ENCODE measurements at regions not wholly inside any gene's neighbourhood (a gene's known extent, or its start where the extent isn't known, plus 50 kb on each side); places are given as distances from the start of the nearest gene placed in this dataset.

DNA sequence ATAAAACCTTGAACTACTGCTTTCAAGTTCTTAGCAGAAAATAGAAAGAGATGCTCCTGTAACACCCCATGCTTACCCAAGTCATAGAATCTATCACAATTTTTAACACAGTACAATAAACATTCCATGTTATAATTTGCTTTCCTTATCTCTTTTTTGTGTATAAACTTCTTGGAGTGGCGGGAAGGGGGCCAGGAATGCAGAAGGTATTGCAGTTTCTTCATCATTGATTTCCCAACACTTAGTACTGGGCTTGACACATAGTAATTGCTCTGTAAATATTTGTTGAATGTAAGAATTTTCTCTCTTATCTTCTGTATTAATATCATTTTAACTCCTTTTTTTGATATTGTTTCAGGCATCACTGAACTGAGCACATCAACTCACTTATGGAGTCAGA is 535.8 kb downstream of the KCTD12 start:
- Histone ChIP-seq H3K4me3 (no peak overlapping the region), H3K4me1 (no peaks in the 10 kb centered on the region), H3K27ac (no peak overlapping the region), H3K9me3 (no peaks in the 10 kb centered on the region), H3K36me3 (no peaks in the 10 kb centered on the region), H3K27me3 (no peaks in the 10 kb centered on the region)
- no peak for DNase-seq (ENCODE audit: low spot score in 2 of 2)
- 81 to 87% methylated on average over 1 of the region's 1 CpG for WGBS, 2 donors
- TF ChIP-seq POLR2A (IDR thresholded peaks at IDR 0.05) (no peak), EP300 (IDR thresholded peaks at IDR 0.05) (no peak)
- TF ChIP-seq, protein P1, sequence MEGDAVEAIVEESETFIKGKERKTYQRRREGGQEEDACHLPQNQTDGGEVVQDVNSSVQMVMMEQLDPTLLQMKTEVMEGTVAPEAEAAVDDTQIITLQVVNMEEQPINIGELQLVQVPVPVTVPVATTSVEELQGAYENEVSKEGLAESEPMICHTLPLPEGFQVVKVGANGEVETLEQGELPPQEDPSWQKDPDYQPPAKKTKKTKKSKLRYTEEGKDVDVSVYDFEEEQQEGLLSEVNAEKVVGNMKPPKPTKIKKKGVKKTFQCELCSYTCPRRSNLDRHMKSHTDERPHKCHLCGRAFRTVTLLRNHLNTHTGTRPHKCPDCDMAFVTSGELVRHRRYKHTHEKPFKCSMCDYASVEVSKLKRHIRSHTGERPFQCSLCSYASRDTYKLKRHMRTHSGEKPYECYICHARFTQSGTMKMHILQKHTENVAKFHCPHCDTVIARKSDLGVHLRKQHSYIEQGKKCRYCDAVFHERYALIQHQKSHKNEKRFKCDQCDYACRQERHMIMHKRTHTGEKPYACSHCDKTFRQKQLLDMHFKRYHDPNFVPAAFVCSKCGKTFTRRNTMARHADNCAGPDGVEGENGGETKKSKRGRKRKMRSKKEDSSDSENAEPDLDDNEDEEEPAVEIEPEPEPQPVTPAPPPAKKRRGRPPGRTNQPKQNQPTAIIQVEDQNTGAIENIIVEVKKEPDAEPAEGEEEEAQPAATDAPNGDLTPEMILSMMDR (IDR thresholded peaks at IDR 0.05) = no peak

DNA sequence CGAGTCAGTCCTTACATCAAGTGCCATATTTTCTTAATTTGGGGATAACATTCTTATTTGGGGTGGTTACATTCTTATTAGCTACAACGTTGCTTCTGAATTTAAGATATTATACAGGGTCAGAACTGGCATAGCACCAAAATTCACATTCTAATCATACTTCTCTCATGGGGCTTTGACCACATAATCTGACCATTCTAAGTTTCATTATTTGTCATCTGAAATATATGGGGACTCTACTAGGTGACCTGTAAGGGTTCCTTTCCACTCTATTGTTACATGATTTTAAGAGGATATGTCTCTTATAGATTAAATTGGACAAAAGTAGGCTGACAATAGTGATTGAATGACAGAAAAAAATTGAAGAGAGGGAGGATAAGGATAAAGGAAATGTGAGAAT is 536.5 kb downstream of the KCTD12 start:
- TF ChIP-seq POLR2A (IDR thresholded peaks at IDR 0.05) (no peak), EP300 (IDR thresholded peaks at IDR 0.05) (no peak)
- TF ChIP-seq, protein P1 (IDR thresholded peaks at IDR 0.05) = no peak

DNA sequence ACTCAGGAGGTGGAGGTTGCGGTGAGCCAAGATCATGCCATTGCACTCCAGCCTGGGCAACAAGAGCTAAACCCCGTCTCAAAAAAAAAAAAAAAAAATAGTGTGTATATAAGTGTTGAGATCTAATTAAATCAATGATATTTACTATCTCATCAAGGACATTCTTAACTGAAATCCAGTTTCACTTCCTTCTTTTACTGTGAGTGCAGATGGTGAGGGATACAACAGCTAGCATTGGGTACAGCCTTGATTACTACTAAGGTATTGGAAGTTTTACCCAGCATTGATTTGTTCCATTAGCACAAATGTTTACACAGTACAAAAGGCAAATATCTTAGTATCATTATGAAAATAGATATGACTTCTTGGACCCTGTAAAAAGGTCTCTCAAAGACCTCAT is 546.6 kb downstream of the KCTD12 start:
- H3K4me3 ChIP-seq = no peak overlapping the region
- H3K36me3 ChIP-seq = no peaks in the 10 kb centered on the region
- WGBS, 2 donors = 64 to 72% methylated on average over 2 of the region's 2 CpGs
- TF ChIP-seq, protein P1 (IDR thresholded peaks at IDR 0.05) = no peak
- TF ChIP-seq POLR2A (IDR thresholded peaks at IDR 0.05) (no peak), EP300 (IDR thresholded peaks at IDR 0.05) (no peak)
- no peaks in the 10 kb centered on the region for H3K9me3 ChIP-seq
- no peaks in the 10 kb centered on the region for H3K27me3 ChIP-seq
- no peak for DNase-seq (ENCODE audit: low spot score in 2 of 2)
- H3K4me1 ChIP-seq = no peaks in the 10 kb centered on the region
- no peak overlapping the region for H3K27ac ChIP-seq

More for the DNA sequence above, 536.5 kb downstream of the KCTD12 start:
- Histone ChIP-seq H3K4me1 (no peaks in the 10 kb centered on the region), H3K27me3 (no peaks in the 10 kb centered on the region), H3K9me3 (no peaks in the 10 kb centered on the region), H3K36me3 (no peaks in the 10 kb centered on the region), H3K27ac (no peak overlapping the region), H3K4me3 (no peak overlapping the region)
- WGBS, 2 donors = 62 to 65% methylated on average over 2 of the region's 2 CpGs
- DNase-seq (ENCODE audit: low spot score in 2 of 2) = no peak

DNA sequence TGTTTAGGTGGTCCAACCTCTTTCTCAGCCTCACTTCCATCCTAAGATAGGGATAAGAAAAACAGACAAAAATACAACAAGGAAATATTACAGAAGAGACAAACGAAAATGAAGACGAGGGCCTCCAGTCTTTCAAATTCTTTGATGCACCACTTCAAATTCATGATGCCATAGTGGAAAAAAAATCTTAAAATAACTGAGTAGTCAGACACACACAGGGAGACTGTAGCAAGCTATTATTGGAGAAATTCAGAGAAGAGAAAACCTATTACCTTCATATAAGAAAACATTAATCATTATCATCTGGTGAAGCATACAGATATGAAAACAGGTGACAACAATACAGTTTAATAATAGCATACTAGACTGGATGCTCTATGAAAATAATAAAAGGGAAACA is 548.2 kb downstream of the KCTD12 start:
- no peaks in the 10 kb centered on the region for H3K9me3 ChIP-seq
- no peak overlapping the region for H3K27ac ChIP-seq
- no peaks in the 10 kb centered on the region for H3K4me1 ChIP-seq
- no peak for TF ChIP-seq POLR2A (IDR thresholded peaks at IDR 0.05)
- TF ChIP-seq, protein P1 (IDR thresholded peaks at IDR 0.05) = no peak
- H3K36me3 ChIP-seq = no peaks in the 10 kb centered on the region
- 88 to 91% methylated on average over 2 of the region's 2 CpGs for WGBS, 2 donors
- H3K4me3 ChIP-seq = no peak overlapping the region
- H3K27me3 ChIP-seq = no peaks in the 10 kb centered on the region
- no peak for DNase-seq (ENCODE audit: low spot score in 2 of 2)

DNA sequence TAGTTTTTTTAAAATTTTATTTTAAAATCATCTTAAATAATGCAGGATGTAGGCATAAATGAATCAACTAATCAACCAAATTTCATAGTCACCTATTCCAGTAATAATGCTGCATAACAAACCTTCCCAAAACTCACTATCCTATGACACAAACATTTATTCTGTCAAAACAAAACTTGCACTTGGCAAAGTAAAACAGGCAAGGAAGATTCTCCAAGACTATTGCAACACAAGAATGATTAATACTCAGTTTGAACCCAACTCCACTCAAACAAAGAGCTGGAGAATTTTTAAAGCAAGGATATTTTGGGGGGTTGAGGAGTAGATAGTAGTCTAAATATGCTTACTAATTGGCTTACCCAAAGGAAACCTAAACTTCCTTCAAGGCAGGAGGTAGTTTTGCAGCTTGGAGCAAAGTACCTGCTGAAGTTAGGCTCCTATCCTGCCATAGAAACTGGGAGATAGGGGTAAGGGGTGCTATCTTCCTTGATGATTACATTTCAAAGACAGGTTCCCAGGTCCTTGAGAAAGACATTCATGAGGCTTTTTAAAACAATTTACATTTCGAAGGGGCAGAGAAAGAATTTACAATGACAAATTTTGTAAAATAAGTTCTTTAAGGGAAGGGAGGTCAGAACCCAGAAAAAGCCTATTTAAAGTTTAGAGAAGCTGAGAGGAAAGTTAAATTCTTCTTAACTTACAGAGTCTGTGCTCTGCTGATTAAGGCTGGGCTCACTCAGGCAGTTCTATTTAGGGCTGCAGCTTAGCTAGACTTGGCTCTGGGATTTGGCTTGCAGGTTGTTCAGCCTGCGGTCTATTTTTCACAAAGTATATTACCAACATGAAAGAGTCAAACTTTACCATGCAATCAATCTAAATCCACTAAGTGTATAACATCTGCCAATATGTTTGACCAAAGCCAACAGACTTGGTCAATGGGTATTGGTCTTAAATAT is 549.0 kb downstream of the KCTD12 start:
- H3K9me3 ChIP-seq = no peaks in the 10 kb centered on the region
- no peak for DNase-seq (ENCODE audit: low spot score in 2 of 2)
- peaks cover 0 to 5% (median 0%) of the 10 kb centered on the region in 4 donors for H3K4me1 ChIP-seq
- H3K36me3 ChIP-seq = no peaks in the 10 kb centered on the region
- H3K4me3 ChIP-seq = no peak overlapping the region
- TF ChIP-seq EP300 (IDR thresholded peaks at IDR 0.05) (no peak), POLR2A (IDR thresholded peaks at IDR 0.05) (no peak)
- TF ChIP-seq, protein P1 (IDR thresholded peaks at IDR 0.05) = no peak
- no peak overlapping the region for H3K27ac ChIP-seq
- no peaks in the 10 kb centered on the region for H3K27me3 ChIP-seq
- WGBS, 2 donors = 80 to 85% methylated on average over 2 of the region's 2 CpGs

All from tibial nerve (tissue), 4 donors.